ENCODE measurements at regions not wholly inside any gene's neighbourhood (a gene's known extent, or its start where the extent isn't known, plus 50 kb on each side); places are given as distances from the start of the nearest gene placed in this dataset.

- peak; percentile 47 for DNase-seq (ENCODE audit: low spot score)
- TF ChIP-seq, protein P1, sequence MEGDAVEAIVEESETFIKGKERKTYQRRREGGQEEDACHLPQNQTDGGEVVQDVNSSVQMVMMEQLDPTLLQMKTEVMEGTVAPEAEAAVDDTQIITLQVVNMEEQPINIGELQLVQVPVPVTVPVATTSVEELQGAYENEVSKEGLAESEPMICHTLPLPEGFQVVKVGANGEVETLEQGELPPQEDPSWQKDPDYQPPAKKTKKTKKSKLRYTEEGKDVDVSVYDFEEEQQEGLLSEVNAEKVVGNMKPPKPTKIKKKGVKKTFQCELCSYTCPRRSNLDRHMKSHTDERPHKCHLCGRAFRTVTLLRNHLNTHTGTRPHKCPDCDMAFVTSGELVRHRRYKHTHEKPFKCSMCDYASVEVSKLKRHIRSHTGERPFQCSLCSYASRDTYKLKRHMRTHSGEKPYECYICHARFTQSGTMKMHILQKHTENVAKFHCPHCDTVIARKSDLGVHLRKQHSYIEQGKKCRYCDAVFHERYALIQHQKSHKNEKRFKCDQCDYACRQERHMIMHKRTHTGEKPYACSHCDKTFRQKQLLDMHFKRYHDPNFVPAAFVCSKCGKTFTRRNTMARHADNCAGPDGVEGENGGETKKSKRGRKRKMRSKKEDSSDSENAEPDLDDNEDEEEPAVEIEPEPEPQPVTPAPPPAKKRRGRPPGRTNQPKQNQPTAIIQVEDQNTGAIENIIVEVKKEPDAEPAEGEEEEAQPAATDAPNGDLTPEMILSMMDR (IDR thresholded peaks at IDR 0.05; ENCODE audit: poor library complexity, severe bottlenecking), result no peak
Observed at GRCh38 chr10:23693501-23693901, 254.6 kb downstream of the OTUD1 start.

GRCh38 chr10:23693925-23694324 lies 255.1 kb downstream of the OTUD1 start:
- 0 out of 3 replicates have a peak, but pooled peaks have one; percentile 17 for ATAC-seq (ENCODE audit: low read depth)
- TF ChIP-seq, protein P1 (IDR thresholded peaks at IDR 0.05; ENCODE audit: poor library complexity, severe bottlenecking), result no peak
- Histone ChIP-seq H3K36me3 (ENCODE audit: low read depth) (no peaks in the 10 kb centered on the region), H3K4me1 (ENCODE audit: insufficient read depth, poor library complexity, severe bottlenecking) (no peaks in the 10 kb centered on the region), H3K27me3 (ENCODE audit: insufficient read depth, poor library complexity, severe bottlenecking) (peaks cover 73% of the 10 kb centered on the region), H3K27ac (ENCODE audit: poor library complexity, severe bottlenecking) (no peak overlapping the region), H3K9me3 (ENCODE audit: severe bottlenecking) (no peaks in the 10 kb centered on the region), H3K4me3 (ENCODE audit: severe bottlenecking) (no peak overlapping the region)
- peak; percentile 47 for DNase-seq (ENCODE audit: low spot score)

More at GRCh38 chr10:23693501-23693901, 254.6 kb downstream of the OTUD1 start:
- peak; percentile 53; the same call in 2 of the 3 replicates for ATAC-seq (ENCODE audit: low read depth)
- Histone ChIP-seq H3K36me3 (ENCODE audit: low read depth) (no peaks in the 10 kb centered on the region), H3K27me3 (ENCODE audit: insufficient read depth, poor library complexity, severe bottlenecking) (peaks cover 73% of the 10 kb centered on the region), H3K27ac (ENCODE audit: poor library complexity, severe bottlenecking) (no peak overlapping the region), H3K9me3 (ENCODE audit: severe bottlenecking) (no peaks in the 10 kb centered on the region), H3K4me3 (ENCODE audit: severe bottlenecking) (no peak overlapping the region), H3K4me1 (ENCODE audit: insufficient read depth, poor library complexity, severe bottlenecking) (no peaks in the 10 kb centered on the region)

GRCh38 chr10:23694446-23694920 lies 255.6 kb downstream of the OTUD1 start:
- Histone ChIP-seq H3K27me3 (ENCODE audit: insufficient read depth, poor library complexity, severe bottlenecking) (peaks cover 73% of the 10 kb centered on the region), H3K4me1 (ENCODE audit: insufficient read depth, poor library complexity, severe bottlenecking) (no peaks in the 10 kb centered on the region), H3K4me3 (ENCODE audit: severe bottlenecking) (no peak overlapping the region), H3K36me3 (ENCODE audit: low read depth) (no peaks in the 10 kb centered on the region), H3K9me3 (ENCODE audit: severe bottlenecking) (no peaks in the 10 kb centered on the region), H3K27ac (ENCODE audit: poor library complexity, severe bottlenecking) (no peak overlapping the region)
- DNase-seq (ENCODE audit: low spot score) (no peak), ATAC-seq (ENCODE audit: low read depth) (peak; percentile 27; the same call in 1 of the 3 replicates)
- TF ChIP-seq, protein P1 (IDR thresholded peaks at IDR 0.05; ENCODE audit: poor library complexity, severe bottlenecking), result no peak

GRCh38 chr10:23694921-23695824 lies 256.3 kb downstream of the OTUD1 start:
- DNase-seq (ENCODE audit: low spot score), result no peak
- H3K9me3 ChIP-seq (ENCODE audit: severe bottlenecking), result no peaks in the 10 kb centered on the region

More at GRCh38 chr10:23694921-23695824, 256.3 kb downstream of the OTUD1 start:
- Histone ChIP-seq H3K36me3 (ENCODE audit: low read depth) (no peaks in the 10 kb centered on the region), H3K27ac (ENCODE audit: poor library complexity, severe bottlenecking) (no peak overlapping the region), H3K27me3 (ENCODE audit: insufficient read depth, poor library complexity, severe bottlenecking) (peaks cover 71% of the 10 kb centered on the region), H3K4me1 (ENCODE audit: insufficient read depth, poor library complexity, severe bottlenecking) (no peaks in the 10 kb centered on the region), H3K4me3 (ENCODE audit: severe bottlenecking) (no peak overlapping the region)
- TF ChIP-seq, protein P1 (IDR thresholded peaks at IDR 0.05; ENCODE audit: poor library complexity, severe bottlenecking), result no peak
- peak; percentile 24; the same call in 1 of the 3 replicates for ATAC-seq (ENCODE audit: low read depth)

Measured in RWPE2 (cell line).